GM19397 (cell line): ENCODE measurements at regions not wholly inside any gene's neighbourhood (a gene's known extent, or its start where the extent isn't known, plus 50 kb on each side); places are given as distances from the start of the nearest gene placed in this dataset.
"Not testable (repeated sequence)": the region's sequence is repeated elsewhere in the genome, so short reads cannot be mapped to it uniquely, and the experiment has no call there.

ENCODE experiments used
- ATAC-seq: cut with Tn5 transposase; IDR thresholded peaks from one replicate; pipeline ENCODE4 v1.9.1; 2021; ENCODE audit warnings: mild to moderate bottlenecking, moderate library complexity; ENCODE audit not compliant: unreplicated experiment

DNA sequence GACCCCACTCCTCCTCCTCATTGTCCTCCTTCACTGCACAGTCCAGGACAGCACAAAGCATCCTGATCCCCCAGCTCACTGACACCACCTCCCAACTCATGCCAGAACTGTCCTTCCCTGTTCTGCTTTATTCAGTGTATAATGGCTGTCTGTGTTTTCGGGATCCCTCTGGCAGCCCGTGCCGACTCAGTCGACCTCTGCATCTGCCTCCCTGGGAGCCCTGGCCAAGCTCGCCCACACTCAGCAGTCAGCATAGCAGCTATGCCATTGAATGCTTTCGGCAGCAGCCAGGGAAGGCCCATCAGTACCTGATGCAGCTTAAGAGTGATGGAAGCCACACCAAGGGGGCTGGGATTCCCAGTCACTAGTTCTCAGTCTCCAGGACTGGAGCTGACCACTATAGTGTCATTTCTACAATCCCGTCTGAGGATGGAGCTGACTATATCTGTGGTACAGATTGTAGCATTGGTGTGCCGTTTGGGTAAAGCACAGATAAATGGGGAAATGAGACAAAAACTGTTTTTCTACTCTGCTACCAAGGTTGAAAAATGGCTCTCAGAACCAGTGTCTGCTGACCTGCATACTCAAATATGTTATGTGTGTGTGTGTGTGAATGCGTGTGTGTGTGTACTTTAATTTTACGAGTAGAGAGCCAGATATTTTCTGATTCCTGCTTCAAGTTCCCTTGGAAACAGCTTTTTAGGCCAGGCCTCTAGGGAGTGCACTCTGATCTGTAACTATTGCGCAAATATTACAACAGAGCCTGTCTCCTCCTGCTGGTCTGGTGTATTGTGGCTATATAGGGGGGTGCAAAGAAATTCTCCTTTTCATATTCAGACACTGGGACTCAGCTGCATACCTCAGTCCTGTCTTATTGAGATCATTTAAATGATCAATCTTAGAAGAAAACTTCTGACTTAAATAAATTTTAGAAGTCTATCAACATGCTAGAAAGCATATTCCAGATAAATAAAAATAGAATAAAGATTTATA, 78.8 kb upstream of the TOP3B start:
- no peak for ATAC-seq

DNA sequence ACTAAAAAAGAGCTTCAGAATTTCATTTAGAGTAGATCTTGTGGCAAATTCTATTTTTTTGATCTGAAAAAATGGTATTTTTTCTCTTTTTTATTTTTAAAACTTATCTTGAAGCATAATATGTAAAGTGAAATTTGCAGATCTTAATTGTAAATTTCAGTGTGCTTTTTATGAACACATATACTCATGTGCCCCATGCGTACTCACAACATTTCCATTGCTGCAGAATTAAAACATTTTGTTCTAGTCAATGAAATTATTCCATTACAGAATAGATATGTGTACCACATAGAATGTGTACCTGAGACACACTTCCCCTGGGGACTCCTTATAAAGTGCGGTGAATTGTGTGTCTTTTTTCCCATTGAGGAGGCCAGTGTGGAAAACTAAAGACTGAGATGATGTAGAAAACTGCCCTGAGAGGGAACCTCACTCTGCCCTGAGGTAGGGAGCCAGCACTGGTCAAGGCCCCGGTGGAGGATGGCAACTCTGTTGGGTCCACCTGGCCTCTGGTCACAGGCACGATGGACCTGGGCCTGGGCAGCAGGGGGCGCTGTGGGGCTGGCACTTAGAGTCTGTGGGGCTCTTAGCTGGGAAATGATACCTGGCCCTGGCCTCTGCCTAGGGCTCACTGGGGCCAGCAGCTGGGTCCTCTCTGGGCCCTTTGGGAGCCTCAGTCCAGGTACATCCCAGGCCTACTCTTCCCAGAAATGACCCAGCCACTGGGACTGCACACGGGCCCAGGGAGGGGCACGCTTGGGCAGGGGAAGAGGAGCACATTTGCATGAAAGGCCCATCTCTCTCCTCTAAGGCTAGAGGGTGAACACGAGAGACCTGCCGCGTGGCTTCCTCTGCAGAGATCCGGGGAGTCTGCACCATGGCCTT, 77.9 kb upstream of the TOP3B start:
- ATAC-seq, result no peak

DNA sequence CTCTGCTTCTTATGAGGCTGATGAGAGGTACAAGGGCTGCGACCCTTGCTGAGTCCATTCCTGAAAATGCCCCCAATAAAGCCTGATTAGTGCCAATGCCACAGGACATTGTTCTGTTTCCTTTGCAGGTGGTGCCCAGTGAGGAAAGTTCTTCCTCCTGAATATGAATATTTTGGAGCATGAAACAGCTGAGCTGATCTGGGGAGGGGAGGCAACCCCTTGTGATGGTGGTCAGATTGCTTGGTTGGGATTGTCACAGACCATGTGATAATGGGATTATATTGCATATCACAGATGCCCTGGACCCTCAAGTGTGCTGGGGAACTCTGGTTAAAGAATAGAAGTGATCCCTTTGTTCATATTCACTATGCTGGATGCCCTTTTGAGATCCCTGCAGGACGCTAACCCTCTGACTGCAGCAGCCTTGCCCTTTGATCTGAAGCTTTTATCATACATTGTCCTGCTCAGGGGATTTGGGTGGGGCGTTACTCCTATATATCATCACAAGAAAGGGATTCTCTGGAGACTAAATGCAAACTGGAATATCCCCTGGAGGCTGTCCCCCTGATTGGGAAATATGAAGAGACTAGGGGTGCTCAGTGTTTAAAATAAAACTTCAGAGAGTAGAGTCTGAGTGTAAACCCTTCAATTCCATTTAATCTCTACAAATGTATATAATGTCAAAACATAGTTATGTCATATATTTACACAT, 76.9 kb upstream of the TOP3B start:
- no peak for ATAC-seq

DNA sequence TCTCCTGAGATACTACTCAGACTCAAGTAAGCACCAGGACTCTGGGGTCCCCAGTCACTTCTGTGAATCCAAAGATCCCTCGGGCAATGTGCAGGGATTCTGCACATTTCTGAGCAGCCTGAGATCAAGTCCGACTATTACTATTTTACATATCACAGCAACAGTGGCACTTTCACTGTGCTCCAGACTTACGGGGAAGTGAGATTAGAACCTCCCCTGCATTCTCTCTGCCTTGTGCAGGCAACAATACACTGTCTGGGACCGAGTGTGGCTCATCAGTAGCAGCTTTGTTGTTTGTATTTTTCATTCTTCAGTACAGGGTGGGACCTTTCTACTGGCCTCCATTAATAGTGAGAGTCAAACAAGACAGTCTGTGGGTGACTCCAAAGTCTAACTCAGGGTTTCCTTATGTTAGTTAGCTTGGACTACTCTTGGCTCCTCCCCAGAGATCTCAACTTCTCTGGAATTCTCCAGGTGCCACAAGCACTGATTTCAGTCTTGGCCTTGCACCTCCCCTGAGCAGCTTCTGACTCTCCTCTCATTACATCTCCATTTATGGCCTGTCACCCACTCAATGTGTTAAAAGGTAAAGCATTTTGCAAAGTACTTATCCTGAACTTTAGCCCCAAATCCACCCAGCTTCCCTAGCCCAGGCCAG, 76.2 kb upstream of the TOP3B start:
- no peak for ATAC-seq

DNA sequence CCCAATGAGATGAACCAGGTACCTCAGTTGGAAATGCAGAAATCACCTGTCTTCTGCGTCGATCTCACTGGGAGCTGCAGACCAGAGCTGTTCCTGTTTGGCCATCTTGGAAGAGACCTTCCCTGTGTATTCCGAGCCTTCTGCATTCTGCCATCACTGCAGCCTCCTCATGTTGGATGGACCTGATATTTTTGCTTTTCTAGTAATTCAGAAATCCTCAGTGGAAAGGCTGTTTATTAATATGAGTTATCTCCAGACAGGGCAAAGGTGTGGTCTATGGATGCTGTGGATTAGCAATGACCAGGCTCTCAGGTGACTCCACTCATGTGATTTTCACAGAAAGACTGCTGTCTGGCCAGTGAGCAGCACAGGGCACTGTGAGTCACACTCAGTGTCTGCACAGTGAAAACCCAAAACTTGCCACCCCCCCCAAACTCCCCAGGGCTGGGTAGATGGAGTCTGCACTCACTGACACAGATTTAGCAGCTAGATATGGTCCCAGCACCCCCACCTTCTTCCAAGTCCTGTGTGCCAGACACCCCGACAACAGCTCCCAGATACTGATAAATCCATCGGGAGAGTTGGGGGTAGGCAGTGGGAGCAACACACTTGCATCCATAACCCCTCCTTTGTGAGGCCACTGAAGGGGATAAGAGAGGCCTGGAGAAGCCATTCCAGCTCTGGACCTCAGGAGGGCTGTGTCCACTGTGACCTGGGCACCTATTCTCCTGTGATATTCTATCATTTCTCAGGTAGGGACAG, 75.2 kb upstream of the TOP3B start:
- ATAC-seq, result no peak

DNA sequence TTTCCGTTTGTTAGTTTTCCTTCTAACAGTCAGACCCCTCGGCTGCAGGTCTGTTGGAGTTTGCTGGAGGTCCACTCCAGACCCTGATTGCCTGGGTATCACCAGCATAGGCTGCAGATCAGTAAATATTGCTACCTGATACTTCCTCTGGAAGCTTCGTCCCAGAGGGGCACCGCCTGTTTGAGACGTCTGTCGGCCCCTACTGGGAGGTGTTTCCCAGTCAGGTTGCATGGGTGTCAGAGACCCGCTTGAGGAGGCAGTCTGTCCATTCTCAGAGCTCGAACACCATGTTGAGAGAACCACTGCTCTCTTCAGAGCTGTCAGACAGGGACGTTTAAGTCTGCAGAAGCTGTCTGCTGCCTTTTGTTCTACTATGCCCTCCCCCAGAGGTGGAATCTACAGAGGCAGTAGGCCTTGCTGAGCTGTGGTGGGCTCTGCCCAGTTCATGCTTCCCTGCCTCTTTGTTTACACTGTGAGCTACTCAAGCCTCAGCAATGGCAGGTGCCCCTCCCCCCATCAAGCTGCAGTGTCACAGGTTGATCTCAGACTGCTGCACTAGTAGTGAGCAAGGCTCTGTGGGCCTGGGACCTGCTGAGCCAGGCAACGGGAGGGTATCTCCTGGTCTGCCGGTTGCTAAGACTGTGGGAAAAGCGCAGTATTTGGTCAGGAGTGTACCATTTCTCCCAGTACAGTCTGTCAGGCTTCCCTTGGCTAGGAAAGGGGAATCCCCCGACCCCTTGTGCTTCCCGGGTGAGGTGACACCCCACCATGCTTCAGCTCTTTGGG, 74.4 kb upstream of the TOP3B start:
- not testable (repeated sequence) for ATAC-seq

DNA sequence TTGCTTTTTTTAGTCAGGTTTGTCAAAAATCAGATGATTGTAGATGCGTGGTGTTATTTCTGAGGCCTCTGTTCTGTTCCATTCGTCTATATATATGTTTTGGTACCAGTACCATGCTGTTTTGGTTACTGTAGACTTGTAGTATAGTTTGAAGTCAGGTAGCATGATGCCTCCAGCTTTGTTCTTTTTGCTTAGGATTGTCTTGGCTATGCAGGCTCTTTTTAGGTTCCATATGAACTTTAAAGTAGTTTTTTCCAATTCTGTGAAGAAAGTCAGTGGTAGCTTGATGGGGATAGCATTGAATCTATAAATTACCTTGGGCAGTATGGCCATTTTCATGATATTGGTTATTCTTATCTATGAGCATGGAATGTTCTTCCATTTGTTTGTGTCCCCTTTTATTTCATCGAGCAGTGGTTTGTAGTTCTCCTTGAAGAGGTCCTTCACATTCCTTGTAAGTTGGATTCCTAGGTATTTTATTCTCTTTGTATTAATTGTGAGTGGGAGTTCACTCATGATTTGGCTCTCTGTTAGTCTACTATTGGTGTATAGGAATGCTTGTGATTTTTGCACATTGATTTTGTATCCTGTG, 70.1 kb upstream of the TOP3B start:
- ATAC-seq, result not testable (repeated sequence)

DNA sequence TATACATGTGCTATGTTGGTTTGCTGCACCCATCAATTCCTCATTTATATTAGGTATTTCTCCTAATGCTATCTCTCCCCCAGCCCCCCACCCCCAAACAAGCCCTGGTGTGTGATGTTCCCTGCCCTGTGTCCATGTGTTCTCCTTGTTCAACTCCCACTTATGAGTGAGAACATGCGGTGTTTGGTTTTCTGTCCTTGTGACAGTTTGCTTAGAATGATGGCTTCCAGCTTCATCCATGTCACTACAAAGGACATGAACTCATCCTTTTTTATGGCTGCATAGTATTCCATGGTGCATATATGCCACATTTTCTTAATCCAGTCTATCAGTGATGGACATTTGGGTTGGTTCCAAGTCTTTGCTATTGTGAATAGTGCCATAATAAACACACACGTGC, 68.4 kb upstream of the TOP3B start:
- ATAC-seq, result not testable (repeated sequence)

DNA sequence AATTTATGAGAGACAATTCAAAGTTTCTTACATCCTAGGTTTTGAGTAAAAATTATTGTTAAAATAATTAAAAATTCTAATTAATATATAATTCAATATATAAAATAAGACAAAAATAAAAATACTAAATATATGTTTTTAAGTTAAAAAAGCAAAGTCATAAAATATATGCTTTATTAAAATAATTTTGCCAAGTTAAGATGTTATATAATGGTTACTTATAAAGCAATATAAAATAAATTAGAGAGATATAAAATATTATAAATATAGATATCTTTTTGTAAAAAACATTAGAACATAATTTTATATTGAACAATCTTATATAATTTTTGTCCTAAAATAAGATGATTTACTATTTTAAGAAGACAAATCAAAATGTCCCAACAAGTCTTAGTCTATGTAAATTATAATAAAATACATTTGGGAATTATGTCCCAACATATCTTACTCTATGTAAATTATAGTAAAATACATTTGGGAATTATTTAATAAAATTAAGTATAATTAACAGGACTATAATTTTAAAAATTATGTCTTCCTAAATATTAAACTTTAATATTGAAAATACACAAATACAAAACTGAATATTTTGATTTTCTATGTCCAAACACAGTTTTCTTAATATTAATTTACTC, 67.7 kb upstream of the TOP3B start:
- no peak for ATAC-seq

DNA sequence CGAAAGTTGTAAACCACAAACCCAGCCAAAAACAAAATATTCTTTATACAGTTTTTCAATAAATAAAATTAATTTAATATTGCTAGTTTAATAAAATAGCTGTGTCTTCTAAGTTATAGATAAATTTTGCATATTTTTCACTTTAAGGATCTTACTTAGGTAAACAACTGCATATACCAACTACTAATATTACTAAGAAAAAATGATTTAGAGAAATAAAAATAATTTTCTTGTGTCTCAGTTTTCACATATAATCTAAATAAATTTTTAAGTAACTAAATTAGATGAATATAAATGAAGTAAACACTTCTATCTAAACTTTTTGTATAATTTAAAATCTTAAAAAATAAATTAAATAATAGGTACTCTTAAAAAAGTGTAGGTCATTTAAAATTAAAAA, 67.1 kb upstream of the TOP3B start:
- no peak for ATAC-seq

DNA sequence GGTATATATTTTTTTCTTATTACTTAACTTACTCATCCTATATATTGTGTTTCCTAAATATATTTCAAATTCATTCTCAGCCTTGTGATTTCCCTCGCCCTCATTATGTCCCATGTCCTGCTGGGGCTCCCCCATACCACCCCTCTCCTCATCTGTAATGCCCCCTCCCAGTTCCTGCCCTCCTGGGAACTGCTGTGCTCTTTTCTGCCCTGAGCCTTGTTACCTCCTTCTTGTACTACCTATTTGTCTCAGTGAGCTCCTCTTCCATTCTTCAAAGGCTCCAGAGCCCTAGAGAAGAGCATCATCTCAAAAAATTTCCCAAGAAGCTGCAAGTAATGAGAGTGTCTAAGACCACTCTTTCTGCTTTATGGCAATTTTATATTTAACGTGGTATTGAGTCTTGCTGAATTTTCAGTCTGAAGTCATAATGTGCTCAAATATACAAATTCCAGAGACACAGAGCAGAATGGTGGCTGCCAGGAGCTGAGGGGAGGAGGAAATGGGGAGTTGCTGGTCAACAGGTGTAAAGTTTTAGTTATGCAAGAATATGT, 66.5 kb upstream of the TOP3B start:
- ATAC-seq, result no peak

DNA sequence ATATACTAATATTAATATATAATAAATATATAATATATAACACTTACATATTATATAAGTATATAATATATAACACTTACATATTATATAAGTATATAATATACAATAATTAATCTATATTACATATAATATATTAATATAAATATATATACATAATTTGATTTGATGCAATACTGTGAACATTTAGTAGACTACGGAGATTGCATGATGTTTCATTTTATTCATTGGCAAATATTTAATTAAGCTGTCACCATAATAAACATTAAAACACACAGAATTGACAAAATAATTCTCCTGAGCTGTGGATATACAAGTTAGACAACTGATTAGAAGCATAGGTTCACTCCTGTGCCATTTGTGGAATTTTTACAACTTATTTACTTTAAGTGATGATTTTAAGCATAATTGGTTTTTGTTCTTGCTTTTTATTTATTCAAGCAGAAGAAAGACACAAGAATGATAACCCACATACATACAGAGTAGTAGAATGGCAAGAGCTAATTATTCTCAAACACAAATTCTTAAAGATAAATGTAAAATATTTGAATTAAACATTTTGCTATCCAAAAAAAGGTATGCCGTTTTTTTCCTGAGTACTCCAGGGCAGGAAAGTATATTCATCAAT, 65.8 kb upstream of the TOP3B start:
- ATAC-seq, result no peak

DNA sequence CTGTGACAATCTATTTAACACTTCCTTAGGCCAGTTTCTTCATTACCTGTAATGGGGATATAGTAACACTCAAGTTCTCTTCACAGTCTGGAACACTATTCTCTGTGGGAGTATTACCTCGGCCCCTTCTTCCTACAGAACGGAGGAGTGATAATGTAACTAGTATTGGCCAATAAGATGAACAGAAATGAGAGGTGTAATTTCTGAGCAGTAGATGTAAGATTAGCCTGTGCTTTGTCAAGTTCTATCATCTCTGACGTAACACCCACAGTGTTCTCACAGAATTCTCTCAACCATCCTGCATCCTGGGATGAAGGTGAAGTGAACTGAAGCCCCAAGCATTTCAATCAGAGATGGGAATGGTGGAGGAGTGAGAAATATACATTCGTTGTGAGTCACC, 65.2 kb upstream of the TOP3B start:
- no peak for ATAC-seq

DNA sequence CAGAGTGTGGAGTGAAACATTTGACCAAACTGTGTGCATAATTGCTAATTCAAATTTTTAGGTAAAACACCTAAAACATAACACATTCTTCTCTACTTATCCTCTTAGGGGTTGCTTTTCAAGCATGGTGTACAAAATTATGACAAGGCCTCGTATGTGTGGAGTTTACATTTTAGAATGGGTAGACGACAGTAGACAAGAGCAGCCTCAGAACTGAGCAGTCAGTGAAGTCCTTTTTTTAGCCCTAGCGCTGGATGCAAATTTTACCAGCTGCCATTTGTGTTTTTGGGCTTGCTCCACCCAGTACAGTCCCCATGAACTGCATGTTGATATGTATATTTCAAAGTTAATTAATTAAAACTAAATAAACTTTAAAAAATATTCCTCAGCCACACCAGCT, 64.7 kb upstream of the TOP3B start:
- no peak for ATAC-seq

DNA sequence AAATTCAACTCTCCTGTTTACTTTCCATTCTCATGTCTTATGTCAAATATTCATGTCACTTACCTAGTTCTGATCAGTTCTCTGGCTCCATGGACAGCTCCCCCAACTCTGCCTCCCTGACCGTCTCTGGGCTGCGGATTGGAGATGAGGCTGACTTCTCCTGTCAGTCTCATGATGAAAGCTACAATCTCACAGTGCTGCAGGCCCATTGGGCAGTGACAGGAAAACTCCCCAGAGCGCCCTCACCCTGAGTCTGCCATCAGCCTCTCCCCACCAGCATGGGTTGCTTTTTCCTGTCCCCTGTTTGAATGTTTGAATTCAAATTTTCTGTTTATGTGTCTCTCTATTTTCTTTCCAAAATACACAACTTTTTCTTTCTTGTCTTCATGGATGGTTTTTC, 63.8 kb upstream of the TOP3B start:
- ATAC-seq, result no peak

DNA sequence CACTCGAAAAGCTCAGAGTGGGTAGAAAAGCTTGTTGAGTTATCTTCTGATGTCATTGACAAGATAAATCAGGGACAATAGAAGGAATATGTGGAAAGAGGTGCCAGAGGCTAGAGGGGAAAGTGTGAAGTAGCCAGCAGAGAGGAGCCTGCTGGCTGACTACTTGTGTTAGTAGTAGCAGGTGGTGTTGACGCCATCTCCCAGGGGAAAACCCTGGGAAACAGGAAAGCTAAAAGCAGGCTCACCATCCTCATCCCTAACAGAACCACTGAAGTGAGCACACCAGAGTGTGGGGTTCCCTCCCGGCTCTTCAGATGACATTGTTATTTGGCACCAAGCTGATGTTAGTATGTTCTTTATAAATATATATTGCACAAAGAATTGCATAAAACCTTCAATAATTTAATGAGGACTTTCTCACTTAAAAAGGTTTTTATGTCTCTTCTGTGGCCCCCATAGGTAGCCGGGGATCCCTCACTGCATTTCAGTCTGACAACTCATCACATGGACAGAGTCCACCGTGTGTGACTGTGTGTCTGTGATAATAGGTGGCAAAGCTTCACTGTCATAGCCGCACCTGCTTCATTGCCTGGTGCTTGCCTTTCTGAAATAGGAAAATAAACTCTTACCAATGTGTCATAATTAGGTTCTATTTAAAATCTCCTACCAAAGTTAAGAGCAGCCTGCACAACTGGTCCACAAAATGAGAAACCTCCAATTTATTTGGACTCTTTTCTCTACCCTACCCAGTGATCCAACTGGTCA, 63.2 kb upstream of the TOP3B start:
- no peak for ATAC-seq

DNA sequence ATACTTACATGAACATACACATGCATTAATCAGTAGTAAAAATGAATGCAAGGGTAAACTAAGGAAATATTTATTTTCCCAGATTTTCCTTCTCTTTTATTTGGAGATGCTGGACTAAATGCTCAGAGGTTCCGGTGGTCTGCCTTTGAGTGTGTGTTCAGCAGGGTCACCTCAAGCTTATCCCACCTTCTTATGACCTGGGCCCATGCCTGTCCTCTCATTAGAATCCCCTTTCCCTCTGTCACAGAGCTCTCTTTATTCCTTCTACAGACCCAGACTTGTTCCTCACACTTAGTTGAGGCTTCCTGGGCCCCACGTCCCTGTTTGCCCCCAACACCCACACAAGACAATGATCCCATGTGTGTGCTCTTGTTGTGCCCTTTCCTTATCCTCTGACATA, 61.6 kb upstream of the TOP3B start:
- no peak for ATAC-seq
